ENCODE measurements at regions not wholly inside any gene's neighbourhood (a gene's known extent, or its start where the extent isn't known, plus 50 kb on each side); places are given as distances from the start of the nearest gene placed in this dataset.
A peak's percentile ranks its signal among the peaks of the same experiment; 100 is the strongest.

DNA sequence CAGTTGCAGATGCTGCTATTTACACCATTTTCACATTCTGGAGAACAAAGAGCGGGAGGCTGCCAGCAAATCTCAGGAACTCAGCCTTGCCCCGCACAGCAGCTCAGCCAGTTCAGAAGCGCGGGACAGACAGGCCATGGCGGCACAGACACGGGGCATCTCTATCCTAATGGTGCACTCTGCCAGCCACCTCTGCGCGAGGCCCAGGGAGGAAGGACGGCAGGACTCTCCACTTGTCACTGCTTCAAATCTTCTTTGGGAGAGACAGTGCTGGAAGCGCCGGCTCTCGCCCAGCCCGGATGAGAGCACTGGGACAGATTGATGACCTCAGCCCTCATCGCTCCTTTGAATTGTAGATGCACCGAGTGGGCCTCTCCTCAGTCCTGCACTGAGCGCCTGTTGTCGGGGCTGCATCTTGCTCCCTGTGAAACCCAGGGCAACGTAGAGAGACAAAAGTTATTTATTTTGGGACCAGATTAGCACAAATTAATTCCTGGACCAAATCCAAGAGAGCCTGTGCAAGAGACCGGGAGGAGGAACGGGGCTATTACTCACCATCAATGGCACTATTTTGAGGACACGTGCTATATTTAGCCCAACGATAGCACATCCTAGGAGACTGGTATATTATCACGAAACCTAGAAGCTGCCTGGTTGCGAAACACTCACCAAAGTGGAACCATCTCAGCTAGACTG is 211.4 kb upstream of the SMIM21 start:
- TF ChIP-seq CTCF (conservative IDR thresholded peaks at IDR 0.05; ENCODE audit: low read length): no peak
- DNase-seq (ENCODE audit: low read depth): peak; percentile 71
- H3K4me3 ChIP-seq (ENCODE audit: low read length): peak overlapping the region; percentile 54

DNA sequence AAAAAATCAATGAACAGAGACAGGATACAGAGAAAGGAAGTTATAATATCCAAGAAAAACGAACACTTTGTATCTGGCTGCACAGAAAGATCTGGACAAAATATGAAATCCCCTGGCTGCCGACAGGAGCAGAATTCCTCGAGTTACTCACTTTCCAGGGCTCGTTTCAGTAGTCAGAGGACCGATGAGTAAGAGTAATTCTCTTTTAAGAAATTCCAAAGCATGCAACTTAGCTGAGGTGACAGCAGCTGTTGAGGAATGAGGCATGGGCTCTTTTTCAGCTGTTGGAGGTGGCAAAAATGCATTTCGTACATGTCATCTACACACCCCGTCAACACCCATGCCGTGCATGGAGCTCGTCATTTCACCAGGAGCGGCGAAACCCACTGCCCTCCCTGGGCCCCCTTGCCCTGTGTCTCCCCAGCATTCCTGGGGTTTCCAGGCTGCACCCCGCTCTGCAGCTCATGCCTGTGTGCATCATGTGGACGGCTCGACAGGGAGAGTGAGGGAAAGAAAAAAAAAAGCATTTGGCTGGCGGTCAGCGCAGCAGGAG is 210.8 kb upstream of the SMIM21 start:
- H3K4me3 ChIP-seq (ENCODE audit: low read length): peak overlapping the region; percentile 54
- DNase-seq (ENCODE audit: low read depth): peak; percentile 88
- TF ChIP-seq CTCF (conservative IDR thresholded peaks at IDR 0.05; ENCODE audit: low read length): peak; percentile 53

- no peak for DNase-seq (ENCODE audit: low read depth)
- no peak for TF ChIP-seq CTCF (conservative IDR thresholded peaks at IDR 0.05; ENCODE audit: low read length)
Observed at GRCh38 chr18:75635096-75635495, 207.6 kb upstream of the SMIM21 start.

GRCh38 chr18:75625966-75626365 is 198.5 kb upstream of the SMIM21 start:
- no peak for TF ChIP-seq CTCF (conservative IDR thresholded peaks at IDR 0.05; ENCODE audit: low read length)
- peak; percentile 42 for DNase-seq (ENCODE audit: low read depth)
- no peak overlapping the region for H3K4me3 ChIP-seq (ENCODE audit: low read length)

More at GRCh38 chr18:75635096-75635495, 207.6 kb upstream of the SMIM21 start:
- no peak overlapping the region for H3K4me3 ChIP-seq (ENCODE audit: low read length)

- no peak overlapping the region for H3K4me3 ChIP-seq (ENCODE audit: low read length)
- peak; percentile 24 for DNase-seq (ENCODE audit: low read depth)
- no peak for TF ChIP-seq CTCF (conservative IDR thresholded peaks at IDR 0.05; ENCODE audit: low read length)
Observed at GRCh38 chr18:75624869-75625268, 197.4 kb upstream of the SMIM21 start.

DNA sequence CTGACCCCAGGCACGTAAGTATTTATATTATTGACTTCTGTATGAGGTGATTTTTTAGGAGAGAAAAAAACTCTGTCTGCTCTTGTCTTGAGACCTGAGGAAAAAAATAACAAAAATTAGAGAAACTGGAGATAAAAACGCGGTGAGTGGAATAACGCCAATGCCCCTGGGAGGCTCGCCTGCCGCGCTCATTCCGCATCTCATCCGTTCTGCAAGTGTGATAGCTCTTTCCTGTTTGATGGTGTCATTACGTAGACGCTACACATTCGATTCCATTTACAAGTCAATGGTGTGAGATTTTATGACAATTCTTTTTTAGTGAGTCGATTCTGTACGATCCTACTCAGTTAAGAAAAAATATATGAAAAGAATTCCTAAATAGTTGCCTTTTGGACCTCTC is 194.3 kb upstream of the SMIM21 start:
- H3K4me3 ChIP-seq (ENCODE audit: low read length): no peak overlapping the region
- no peak for DNase-seq (ENCODE audit: low read depth)
- no peak for TF ChIP-seq CTCF (conservative IDR thresholded peaks at IDR 0.05; ENCODE audit: low read length)

DNA sequence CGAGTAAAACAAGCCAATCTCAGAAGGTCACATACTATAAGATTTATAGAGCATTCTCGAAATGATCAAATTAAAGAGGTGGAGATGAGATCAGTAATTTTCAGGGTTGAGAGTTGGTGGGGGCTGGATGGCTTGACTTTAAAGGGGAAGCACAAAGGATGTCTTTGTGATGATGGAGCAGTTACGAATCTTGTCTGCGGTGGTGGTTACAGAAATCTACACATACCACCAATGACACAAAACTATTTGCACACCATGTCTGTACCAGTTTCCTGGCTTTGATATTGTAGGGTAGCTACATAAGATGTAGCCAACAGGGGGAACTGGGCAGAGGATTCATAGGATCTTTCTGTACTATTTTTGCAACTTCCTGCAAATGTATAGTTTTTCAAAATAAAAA is 190.6 kb upstream of the SMIM21 start:
- no peak for DNase-seq (ENCODE audit: low read depth)
- TF ChIP-seq CTCF (conservative IDR thresholded peaks at IDR 0.05; ENCODE audit: low read length): no peak
- no peak overlapping the region for H3K4me3 ChIP-seq (ENCODE audit: low read length)

Data from AG10803 (cell line).